ENCODE measurements at regions not wholly inside any gene's neighbourhood (a gene's known extent, or its start where the extent isn't known, plus 50 kb on each side); places are given as distances from the start of the nearest gene placed in this dataset.

DNA sequence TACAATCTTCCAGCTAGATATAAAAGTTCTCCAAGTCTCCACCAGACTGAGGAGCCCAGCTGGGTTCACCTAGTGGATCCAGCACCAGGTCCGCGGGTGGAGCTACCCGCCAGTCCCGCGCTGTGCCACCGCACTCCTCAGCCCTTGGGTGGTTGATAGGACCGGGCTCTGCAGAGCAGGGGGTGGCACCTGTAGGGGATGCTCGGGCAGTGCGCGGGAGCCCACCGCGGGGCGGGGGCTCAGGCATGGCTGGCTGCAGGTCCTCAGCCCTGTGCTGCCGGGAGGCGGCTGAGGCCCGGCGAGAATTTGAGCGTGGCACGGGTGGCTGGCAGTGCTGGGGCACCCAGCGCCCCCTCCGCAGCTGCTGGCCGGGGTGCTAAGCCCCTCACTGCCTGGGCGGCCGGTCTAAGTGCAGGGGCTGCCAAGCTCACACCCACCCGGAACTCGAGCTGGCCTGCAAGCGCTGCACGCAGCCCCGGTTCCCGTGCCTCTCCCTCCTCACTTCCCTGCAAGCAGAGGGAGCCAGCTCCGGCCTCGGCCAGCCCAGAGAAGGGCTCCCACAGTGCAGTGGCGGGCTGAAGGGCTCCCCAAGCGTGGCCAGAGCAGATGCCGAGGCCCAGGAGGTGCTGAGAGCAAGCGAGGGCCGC is 542.8 kb upstream of the PCDH9 start:
- Histone ChIP-seq H3K9me3 (ENCODE audit: control insufficient read depth, low read length) (no peaks in the 10 kb centered on the region), H3K27ac (ENCODE audit: insufficient read depth, low read depth, low read length, poor library complexity, severe bottlenecking) (no peak overlapping the region), H3K4me1 (ENCODE audit: control insufficient read depth, insufficient read depth, low read length) (no peaks in the 10 kb centered on the region), H3K36me3 (ENCODE audit: control insufficient read depth, insufficient read depth, low read length) (no peaks in the 10 kb centered on the region), H3K27me3 (ENCODE audit: control insufficient read depth, insufficient read depth, low read length, poor library complexity, severe bottlenecking) (no peaks in the 10 kb centered on the region), H3K4me3 (ENCODE audit: insufficient read depth, low read depth, low read length) (no peak overlapping the region)
- 95% methylated on average over 37 of the region's 37 CpGs for WGBS, 2 experiments

- Histone ChIP-seq H3K4me3 (ENCODE audit: insufficient read depth, low read depth, low read length) (no peak overlapping the region), H3K27me3 (ENCODE audit: control insufficient read depth, insufficient read depth, low read length, poor library complexity, severe bottlenecking) (no peaks in the 10 kb centered on the region), H3K27ac (ENCODE audit: insufficient read depth, low read depth, low read length, poor library complexity, severe bottlenecking) (no peak overlapping the region), H3K4me1 (ENCODE audit: control insufficient read depth, insufficient read depth, low read length) (no peaks in the 10 kb centered on the region), H3K9me3 (ENCODE audit: control insufficient read depth, low read length) (no peaks in the 10 kb centered on the region), H3K36me3 (ENCODE audit: control insufficient read depth, insufficient read depth, low read length) (no peaks in the 10 kb centered on the region)
These were observed 541.0 kb upstream of the PCDH9 start for GRCh38 chr13:67771106-67771505.

DNA sequence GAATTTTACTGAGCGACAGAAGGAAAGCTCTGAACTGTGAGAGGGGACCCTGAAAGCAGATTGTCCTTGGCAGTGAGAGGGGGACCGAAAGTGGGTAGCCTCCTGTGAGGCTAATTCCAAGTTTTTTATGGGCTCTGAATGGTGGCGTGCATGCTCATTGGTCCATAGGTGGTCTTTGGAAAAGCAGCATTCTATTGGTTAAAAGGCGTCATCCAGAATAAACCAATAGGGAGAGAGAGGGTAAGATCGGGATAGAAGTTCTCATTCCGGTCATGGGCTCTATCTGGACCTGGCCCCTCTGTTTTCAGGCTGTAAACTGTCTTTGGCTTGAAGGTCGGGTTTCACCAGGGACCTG is 539.8 kb upstream of the PCDH9 start:
- H3K4me1 ChIP-seq (ENCODE audit: control insufficient read depth, insufficient read depth, low read length): no peaks in the 10 kb centered on the region
- H3K27ac ChIP-seq (ENCODE audit: insufficient read depth, low read depth, low read length, poor library complexity, severe bottlenecking): no peak overlapping the region
- no peaks in the 10 kb centered on the region for H3K9me3 ChIP-seq (ENCODE audit: control insufficient read depth, low read length)
- no peak overlapping the region for H3K4me3 ChIP-seq (ENCODE audit: insufficient read depth, low read depth, low read length)
- WGBS, 2 experiments: 93 to 95% methylated on average over 7 of the region's 7 CpGs
- H3K27me3 ChIP-seq (ENCODE audit: control insufficient read depth, insufficient read depth, low read length, poor library complexity, severe bottlenecking): no peaks in the 10 kb centered on the region
- H3K36me3 ChIP-seq (ENCODE audit: control insufficient read depth, insufficient read depth, low read length): no peaks in the 10 kb centered on the region

DNA sequence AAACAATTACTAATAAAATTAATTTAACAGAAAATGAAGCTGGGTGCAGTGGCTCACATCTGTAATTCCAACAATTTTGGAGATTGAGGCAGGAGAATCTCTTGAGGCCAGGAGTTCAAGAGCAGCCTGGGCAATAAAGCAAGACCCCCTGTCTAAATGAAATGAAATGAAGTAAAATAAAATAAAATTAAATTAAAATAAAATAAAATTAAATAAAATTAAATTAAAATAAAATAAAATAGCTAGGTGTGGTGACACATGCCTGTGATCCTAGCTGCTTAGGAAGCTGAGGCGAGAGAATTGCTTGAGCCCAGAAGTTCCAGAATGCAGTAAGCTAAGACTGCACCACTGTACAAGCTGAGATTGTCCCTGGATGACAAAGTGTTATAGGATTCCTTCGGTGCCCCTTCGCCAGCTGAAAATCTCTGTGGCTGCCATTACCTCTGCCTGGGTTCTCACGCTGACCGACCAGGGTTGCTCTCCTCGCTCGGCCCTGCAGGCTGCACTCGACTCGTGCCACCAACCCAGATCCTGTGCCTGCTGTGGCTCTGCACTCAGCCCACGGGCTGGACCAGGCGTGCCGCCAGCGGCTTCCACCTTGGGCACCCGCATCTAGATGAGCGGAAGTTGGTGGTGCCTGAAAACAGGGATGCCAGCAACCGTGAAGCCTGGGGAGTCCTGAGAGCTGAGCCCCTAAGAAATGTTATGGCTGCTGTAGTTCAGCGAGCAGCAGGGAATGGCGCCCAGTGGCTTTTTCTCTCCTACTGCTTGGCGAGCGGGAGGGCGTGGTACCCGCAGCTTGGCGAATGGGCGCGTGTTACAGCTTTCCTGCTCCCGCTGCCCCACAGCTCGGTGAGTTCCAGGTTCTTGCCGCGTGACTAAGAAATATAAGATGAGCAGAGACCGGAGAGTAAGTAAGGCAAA is 539.2 kb upstream of the PCDH9 start:
- Histone ChIP-seq H3K4me3 (ENCODE audit: insufficient read depth, low read depth, low read length) (no peak overlapping the region), H3K9me3 (ENCODE audit: control insufficient read depth, low read length) (no peaks in the 10 kb centered on the region), H3K4me1 (ENCODE audit: control insufficient read depth, insufficient read depth, low read length) (no peaks in the 10 kb centered on the region), H3K27me3 (ENCODE audit: control insufficient read depth, insufficient read depth, low read length, poor library complexity, severe bottlenecking) (no peaks in the 10 kb centered on the region), H3K27ac (ENCODE audit: insufficient read depth, low read depth, low read length, poor library complexity, severe bottlenecking) (no peak overlapping the region), H3K36me3 (ENCODE audit: control insufficient read depth, insufficient read depth, low read length) (no peaks in the 10 kb centered on the region)
- 95 to 98% methylated on average over 30 of the region's 30 CpGs for WGBS, 2 experiments

DNA sequence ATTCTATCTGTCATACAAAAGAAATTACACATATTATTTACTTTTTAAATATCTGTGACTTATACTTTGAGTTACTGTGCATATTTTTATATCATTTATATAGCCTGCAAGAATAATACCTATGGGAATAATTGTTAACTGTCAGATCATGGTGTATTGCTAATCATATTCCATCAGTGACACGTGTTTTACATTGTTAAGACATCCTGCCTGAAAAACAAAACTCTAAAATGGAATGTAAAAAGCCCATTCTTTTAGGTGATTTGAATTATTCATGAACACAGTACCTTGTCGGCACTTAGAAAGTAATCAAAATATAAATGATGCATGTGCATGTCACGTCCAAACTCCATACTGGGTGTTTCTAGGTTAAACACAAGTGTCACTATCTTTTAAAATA is 533.8 kb upstream of the PCDH9 start:
- no peaks in the 10 kb centered on the region for H3K9me3 ChIP-seq (ENCODE audit: control insufficient read depth, low read length)
- no peak overlapping the region for H3K4me3 ChIP-seq (ENCODE audit: insufficient read depth, low read depth, low read length)
- no peaks in the 10 kb centered on the region for H3K27me3 ChIP-seq (ENCODE audit: control insufficient read depth, insufficient read depth, low read length, poor library complexity, severe bottlenecking)
- WGBS, 2 experiments: 90 to 97% methylated on average over 2 to 3 of the region's 3 CpGs
- no peaks in the 10 kb centered on the region for H3K4me1 ChIP-seq (ENCODE audit: control insufficient read depth, insufficient read depth, low read length)
- H3K27ac ChIP-seq (ENCODE audit: insufficient read depth, low read depth, low read length, poor library complexity, severe bottlenecking): no peak overlapping the region
- H3K36me3 ChIP-seq (ENCODE audit: control insufficient read depth, insufficient read depth, low read length): no peaks in the 10 kb centered on the region

DNA sequence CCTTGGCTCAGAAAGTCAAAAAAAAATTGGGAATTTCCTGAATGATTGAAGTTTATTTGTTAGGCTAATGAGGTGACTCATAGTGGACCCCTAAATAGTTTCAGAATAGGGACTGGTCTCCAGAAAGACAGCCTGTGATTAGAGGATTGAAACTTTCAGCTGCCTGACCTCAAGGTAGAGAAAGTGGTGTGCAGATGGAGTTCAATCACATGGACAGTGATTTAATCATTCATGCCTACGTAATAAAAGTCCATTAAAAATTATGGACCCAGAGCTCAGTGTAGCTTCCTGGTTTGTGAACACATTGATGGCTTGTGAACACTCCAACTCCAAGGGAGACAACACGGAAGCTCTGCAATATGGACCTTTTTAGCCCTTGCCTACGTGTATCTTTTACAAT is 533.2 kb upstream of the PCDH9 start:
- H3K27ac ChIP-seq (ENCODE audit: insufficient read depth, low read depth, low read length, poor library complexity, severe bottlenecking): no peak overlapping the region
- 92 to 97% methylated on average over 2 to 3 of the region's 3 CpGs for WGBS, 2 experiments
- no peaks in the 10 kb centered on the region for H3K27me3 ChIP-seq (ENCODE audit: control insufficient read depth, insufficient read depth, low read length, poor library complexity, severe bottlenecking)
- no peaks in the 10 kb centered on the region for H3K9me3 ChIP-seq (ENCODE audit: control insufficient read depth, low read length)
- H3K4me1 ChIP-seq (ENCODE audit: control insufficient read depth, insufficient read depth, low read length): no peaks in the 10 kb centered on the region
- H3K36me3 ChIP-seq (ENCODE audit: control insufficient read depth, insufficient read depth, low read length): no peaks in the 10 kb centered on the region
- H3K4me3 ChIP-seq (ENCODE audit: insufficient read depth, low read depth, low read length): no peak overlapping the region

- 93 to 100% methylated on average over 4 to 5 of the region's 5 CpGs for WGBS, 2 experiments
- no peak overlapping the region for H3K4me3 ChIP-seq (ENCODE audit: insufficient read depth, low read depth, low read length)
- no peaks in the 10 kb centered on the region for H3K27me3 ChIP-seq (ENCODE audit: control insufficient read depth, insufficient read depth, low read length, poor library complexity, severe bottlenecking)
These were observed 528.8 kb upstream of the PCDH9 start for GRCh38 chr13:67758975-67759374.

DNA sequence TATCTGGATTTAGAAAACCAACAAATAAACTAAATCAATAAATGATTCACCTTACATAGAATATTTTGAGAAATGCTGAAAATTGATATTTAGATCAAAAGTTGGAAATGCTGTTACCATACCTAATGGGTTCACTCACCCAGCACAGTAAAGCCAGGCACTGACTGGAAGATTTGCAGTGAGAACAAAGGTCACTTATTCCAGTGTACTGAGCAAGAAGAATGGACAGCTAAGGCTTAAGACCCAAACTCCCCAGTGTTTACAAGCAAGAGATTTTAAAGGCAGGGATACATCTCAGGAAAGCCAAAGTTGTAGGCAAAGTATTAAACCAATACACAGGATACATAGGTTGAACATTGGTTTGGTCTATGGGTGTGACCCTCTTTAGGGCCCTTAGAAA is 523.9 kb upstream of the PCDH9 start:
- Histone ChIP-seq H3K4me3 (ENCODE audit: insufficient read depth, low read depth, low read length) (no peak overlapping the region), H3K4me1 (ENCODE audit: control insufficient read depth, insufficient read depth, low read length) (peaks cover 7% of the 10 kb centered on the region), H3K36me3 (ENCODE audit: control insufficient read depth, insufficient read depth, low read length) (no peaks in the 10 kb centered on the region), H3K27ac (ENCODE audit: insufficient read depth, low read depth, low read length, poor library complexity, severe bottlenecking) (no peak overlapping the region), H3K27me3 (ENCODE audit: control insufficient read depth, insufficient read depth, low read length, poor library complexity, severe bottlenecking) (no peaks in the 10 kb centered on the region), H3K9me3 (ENCODE audit: control insufficient read depth, low read length) (no peaks in the 10 kb centered on the region)

More at GRCh38 chr13:67758975-67759374, 528.8 kb upstream of the PCDH9 start:
- Histone ChIP-seq H3K9me3 (ENCODE audit: control insufficient read depth, low read length) (no peaks in the 10 kb centered on the region), H3K36me3 (ENCODE audit: control insufficient read depth, insufficient read depth, low read length) (no peaks in the 10 kb centered on the region), H3K27ac (ENCODE audit: insufficient read depth, low read depth, low read length, poor library complexity, severe bottlenecking) (no peak overlapping the region), H3K4me1 (ENCODE audit: control insufficient read depth, insufficient read depth, low read length) (peaks cover 7% of the 10 kb centered on the region)

DNA sequence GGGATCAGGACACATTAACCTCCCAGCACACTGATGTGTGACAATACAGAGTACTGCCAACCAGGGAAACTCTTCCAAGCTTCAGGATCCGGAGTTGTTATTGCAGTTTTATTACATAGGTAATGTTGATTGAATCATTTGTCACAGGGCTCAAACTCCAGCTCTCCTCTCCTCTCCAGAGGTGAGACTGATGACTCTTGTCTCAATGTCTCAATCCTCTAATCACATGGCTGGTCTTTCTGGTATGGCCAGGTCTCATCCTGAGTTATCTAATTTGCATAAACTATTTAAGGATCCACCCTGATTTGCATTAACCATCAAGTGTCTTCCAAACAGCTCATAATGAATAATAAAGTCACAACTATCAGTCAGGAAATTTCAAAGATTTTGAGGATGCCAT is 522.6 kb upstream of the PCDH9 start:
- no peak overlapping the region for H3K4me3 ChIP-seq (ENCODE audit: insufficient read depth, low read depth, low read length)
- no peak overlapping the region for H3K27ac ChIP-seq (ENCODE audit: insufficient read depth, low read depth, low read length, poor library complexity, severe bottlenecking)
- H3K27me3 ChIP-seq (ENCODE audit: control insufficient read depth, insufficient read depth, low read length, poor library complexity, severe bottlenecking): no peaks in the 10 kb centered on the region
- 100% methylated on average over 1 of the region's 1 CpG; no CpG with 5 or more reads in 1 of the 2 experiments for WGBS, 2 experiments
- no peaks in the 10 kb centered on the region for H3K9me3 ChIP-seq (ENCODE audit: control insufficient read depth, low read length)
- H3K36me3 ChIP-seq (ENCODE audit: control insufficient read depth, insufficient read depth, low read length): no peaks in the 10 kb centered on the region
- peaks cover 7% of the 10 kb centered on the region for H3K4me1 ChIP-seq (ENCODE audit: control insufficient read depth, insufficient read depth, low read length)

DNA sequence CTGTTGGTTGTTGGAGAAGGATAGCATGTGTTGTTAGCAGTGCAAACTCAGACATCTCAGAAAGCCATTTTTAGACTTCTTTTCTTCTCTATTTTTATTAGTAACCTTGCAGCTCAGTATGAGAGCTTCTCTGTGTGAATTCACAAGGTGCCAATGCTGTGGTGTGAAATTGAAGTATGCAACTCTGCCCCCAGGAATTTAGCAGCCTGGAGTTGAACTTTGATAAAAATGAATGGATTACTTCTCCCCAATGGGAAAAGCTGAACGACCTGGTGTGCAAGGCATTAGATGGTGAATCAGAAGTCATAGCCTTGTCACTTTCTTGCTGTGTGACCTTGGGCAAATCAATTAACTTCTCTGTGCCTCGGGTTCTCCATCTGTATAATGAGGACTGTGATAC is 512.3 kb upstream of the PCDH9 start:
- Histone ChIP-seq H3K36me3 (ENCODE audit: control insufficient read depth, insufficient read depth, low read length) (no peaks in the 10 kb centered on the region), H3K4me3 (ENCODE audit: insufficient read depth, low read depth, low read length) (no peak overlapping the region), H3K27ac (ENCODE audit: insufficient read depth, low read depth, low read length, poor library complexity, severe bottlenecking) (no peak overlapping the region), H3K4me1 (ENCODE audit: control insufficient read depth, insufficient read depth, low read length) (no peaks in the 10 kb centered on the region), H3K9me3 (ENCODE audit: control insufficient read depth, low read length) (no peaks in the 10 kb centered on the region), H3K27me3 (ENCODE audit: control insufficient read depth, insufficient read depth, low read length, poor library complexity, severe bottlenecking) (no peaks in the 10 kb centered on the region)
- WGBS, 2 experiments: 66 to 81% methylated on average over 2 of the region's 2 CpGs
